ENCODE measurements at regions not wholly inside any gene's neighbourhood (a gene's known extent, or its start where the extent isn't known, plus 50 kb on each side); places are given as distances from the start of the nearest gene placed in this dataset.

- TF ChIP-seq CTCF (IDR thresholded peaks at IDR 0.05), result no peak
- TF ChIP-seq POLR2A (IDR thresholded peaks at IDR 0.05), result no peak
- H3K27ac ChIP-seq, result no peak overlapping the region
- ATAC-seq, result no peak
- WGBS, 2 donors, result 80 to 91% methylated on average over 5 of the region's 5 CpGs
- DNase-seq, result no peak
- no peaks in the 10 kb centered on the region for H3K36me3 ChIP-seq (replicated peaks in 1 of 2; ENCODE audit: insufficient read depth in 1 of 2, low read depth in 2 of 2)
- no peaks in the 10 kb centered on the region for H3K9me3 ChIP-seq
- intact Hi-C loops (cut with DNase I), result no loop called here
- no peaks in the 10 kb centered on the region for H3K4me1 ChIP-seq
- no peak overlapping the region for H3K4me3 ChIP-seq
- no peaks in the 10 kb centered on the region for H3K27me3 ChIP-seq
These were observed 125.4 kb upstream of the VLDLR start for GRCh38 chr9:2496169-2496568.

GRCh38 chr9:2496934-2497333, 124.7 kb upstream of the VLDLR start:
- no peaks in the 10 kb centered on the region for H3K4me1 ChIP-seq
- no peaks in the 10 kb centered on the region for H3K27me3 ChIP-seq
- no peak for TF ChIP-seq CTCF (IDR thresholded peaks at IDR 0.05)
- TF ChIP-seq POLR2A (IDR thresholded peaks at IDR 0.05), result no peak
- no peaks in the 10 kb centered on the region for H3K9me3 ChIP-seq
- ATAC-seq (no peak), DNase-seq (no peak)
- no peak overlapping the region for H3K4me3 ChIP-seq
- H3K27ac ChIP-seq, result no peak overlapping the region
- no peaks in the 10 kb centered on the region for H3K36me3 ChIP-seq (replicated peaks in 1 of 2; ENCODE audit: insufficient read depth in 1 of 2, low read depth in 2 of 2)
- intact Hi-C loops (cut with DNase I), result no loop called here

GRCh38 chr9:2497666-2498400, 123.8 kb upstream of the VLDLR start:
- Histone ChIP-seq H3K4me3 (no peak overlapping the region), H3K27me3 (no peaks in the 10 kb centered on the region), H3K4me1 (no peaks in the 10 kb centered on the region), H3K36me3 (replicated peaks in 1 of 2; ENCODE audit: insufficient read depth in 1 of 2, low read depth in 2 of 2) (no peaks in the 10 kb centered on the region), H3K9me3 (no peaks in the 10 kb centered on the region), H3K27ac (no peak overlapping the region)
- intact Hi-C loops (cut with DNase I), result no loop called here
- no peak for ATAC-seq
- TF ChIP-seq POLR2A (IDR thresholded peaks at IDR 0.05), result no peak
- no peak for TF ChIP-seq CTCF (IDR thresholded peaks at IDR 0.05)
- DNase-seq, result no peak
- 63 to 67% methylated on average over 5 of the region's 5 CpGs for WGBS, 2 donors

- DNase-seq (no peak), ATAC-seq (no peak)
- H3K27ac ChIP-seq, result no peak overlapping the region
- H3K4me3 ChIP-seq, result no peak overlapping the region
- H3K36me3 ChIP-seq (replicated peaks in 1 of 2; ENCODE audit: insufficient read depth in 1 of 2, low read depth in 2 of 2), result no peaks in the 10 kb centered on the region
- no peak for TF ChIP-seq POLR2A (IDR thresholded peaks at IDR 0.05)
- TF ChIP-seq CTCF (IDR thresholded peaks at IDR 0.05), result no peak
- H3K9me3 ChIP-seq, result no peaks in the 10 kb centered on the region
- no peaks in the 10 kb centered on the region for H3K27me3 ChIP-seq
- WGBS, 2 donors, result 95 to 97% methylated on average over 3 of the region's 3 CpGs
- intact Hi-C loops (cut with DNase I), result no loop called here
- H3K4me1 ChIP-seq, result no peaks in the 10 kb centered on the region
These were observed 119.4 kb upstream of the VLDLR start for GRCh38 chr9:2502210-2502609.

- Histone ChIP-seq H3K36me3 (replicated peaks in 1 of 2; ENCODE audit: insufficient read depth in 1 of 2, low read depth in 2 of 2) (no peaks in the 10 kb centered on the region), H3K4me3 (no peak overlapping the region), H3K9me3 (no peaks in the 10 kb centered on the region), H3K27ac (no peak overlapping the region), H3K4me1 (no peaks in the 10 kb centered on the region), H3K27me3 (no peaks in the 10 kb centered on the region)
- TF ChIP-seq POLR2A (IDR thresholded peaks at IDR 0.05) (no peak), CTCF (IDR thresholded peaks at IDR 0.05) (no peak)
- intact Hi-C loops (cut with DNase I), result no loop called here
- 84 to 93% methylated on average over 2 of the region's 2 CpGs for WGBS, 2 donors
- no peak for DNase-seq
- ATAC-seq, result no peak
These were observed 118.8 kb upstream of the VLDLR start for GRCh38 chr9:2502760-2503159.

Measured in body of pancreas (tissue), 4 donors.